ENCODE measurements at regions not wholly inside any gene's neighbourhood (a gene's known extent, or its start where the extent isn't known, plus 50 kb on each side); places are given as distances from the start of the nearest gene placed in this dataset.

DNA sequence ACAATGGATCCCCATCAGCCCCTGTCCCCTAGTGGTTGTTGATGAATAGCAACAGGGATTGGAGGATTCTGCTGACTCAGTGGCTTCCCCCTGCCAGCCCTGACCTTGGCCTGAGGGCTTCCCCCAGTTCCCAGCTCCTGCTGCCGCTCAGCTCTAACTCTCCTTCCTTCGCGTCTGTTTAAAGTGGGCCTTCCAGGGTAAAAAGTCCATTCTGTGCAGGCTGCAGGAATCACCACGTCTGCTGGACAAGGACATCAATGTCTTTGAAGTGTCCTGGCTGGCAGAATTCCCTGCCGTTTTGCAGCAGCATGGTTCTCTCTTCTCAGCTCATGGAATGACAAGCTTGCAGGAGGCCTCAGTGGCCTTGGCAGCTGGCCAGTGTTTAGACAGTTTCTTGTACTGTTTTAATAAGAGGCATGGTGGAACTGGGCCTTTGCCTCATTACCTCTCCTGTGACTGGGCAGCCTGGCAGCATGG lies 152.5 kb upstream of the STX18 start:
- H3K4me3 ChIP-seq (IDR thresholded peaks at IDR 0.05; ENCODE audit: insufficient read depth, low read depth, low read length) = no peak overlapping the region
- peaks cover 41% of the 10 kb centered on the region for H3K4me1 ChIP-seq (ENCODE audit: low read depth, poor library complexity, severe bottlenecking)
- no peak overlapping the region for H2AFZ ChIP-seq (ENCODE audit: low read depth)
- TF ChIP-seq, protein P1, sequence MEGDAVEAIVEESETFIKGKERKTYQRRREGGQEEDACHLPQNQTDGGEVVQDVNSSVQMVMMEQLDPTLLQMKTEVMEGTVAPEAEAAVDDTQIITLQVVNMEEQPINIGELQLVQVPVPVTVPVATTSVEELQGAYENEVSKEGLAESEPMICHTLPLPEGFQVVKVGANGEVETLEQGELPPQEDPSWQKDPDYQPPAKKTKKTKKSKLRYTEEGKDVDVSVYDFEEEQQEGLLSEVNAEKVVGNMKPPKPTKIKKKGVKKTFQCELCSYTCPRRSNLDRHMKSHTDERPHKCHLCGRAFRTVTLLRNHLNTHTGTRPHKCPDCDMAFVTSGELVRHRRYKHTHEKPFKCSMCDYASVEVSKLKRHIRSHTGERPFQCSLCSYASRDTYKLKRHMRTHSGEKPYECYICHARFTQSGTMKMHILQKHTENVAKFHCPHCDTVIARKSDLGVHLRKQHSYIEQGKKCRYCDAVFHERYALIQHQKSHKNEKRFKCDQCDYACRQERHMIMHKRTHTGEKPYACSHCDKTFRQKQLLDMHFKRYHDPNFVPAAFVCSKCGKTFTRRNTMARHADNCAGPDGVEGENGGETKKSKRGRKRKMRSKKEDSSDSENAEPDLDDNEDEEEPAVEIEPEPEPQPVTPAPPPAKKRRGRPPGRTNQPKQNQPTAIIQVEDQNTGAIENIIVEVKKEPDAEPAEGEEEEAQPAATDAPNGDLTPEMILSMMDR (conservative IDR thresholded peaks at IDR 0.05; ENCODE audit: low read depth, low read length) = no peak
- H3K27ac ChIP-seq = no peak overlapping the region
- no peaks in the 10 kb centered on the region for H3K79me2 ChIP-seq (ENCODE audit: insufficient read depth, low read depth)
- no peaks in the 10 kb centered on the region for H3K36me3 ChIP-seq (ENCODE audit: insufficient read depth)
- H3K4me2 ChIP-seq = no peak overlapping the region
- no peaks in the 10 kb centered on the region for H3K27me3 ChIP-seq (ENCODE audit: insufficient read depth, low read depth)
- no peaks in the 10 kb centered on the region for H4K20me1 ChIP-seq (ENCODE audit: insufficient read depth)
- no peak overlapping the region for H3K9ac ChIP-seq

DNA sequence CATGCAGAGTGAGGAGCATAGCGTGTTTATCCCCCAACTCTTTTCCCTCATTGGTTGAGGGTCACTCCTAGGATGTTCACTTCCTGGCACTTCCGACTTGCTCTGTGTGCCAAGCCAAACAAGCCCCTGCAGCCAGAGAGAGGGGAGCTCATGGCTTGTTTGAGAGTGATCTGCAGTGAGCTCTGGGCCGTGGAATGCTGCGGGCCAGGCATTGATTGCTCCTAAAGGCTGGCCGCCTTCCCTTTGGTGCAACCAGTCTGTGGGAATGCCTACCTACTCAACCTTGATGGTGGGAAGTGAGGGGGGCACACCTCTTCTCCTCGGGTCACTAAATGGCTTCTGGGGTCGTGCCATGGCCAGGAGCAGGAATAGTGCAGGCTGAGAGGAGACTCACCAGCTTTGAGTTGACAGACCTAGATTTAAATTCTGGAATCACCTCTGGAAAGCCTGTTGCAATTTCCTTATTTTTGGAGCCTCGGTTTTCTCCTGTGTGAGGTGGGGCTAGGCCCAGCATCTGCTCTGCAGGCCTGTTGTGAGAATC lies 152.0 kb upstream of the STX18 start:
- Histone ChIP-seq H2AFZ (ENCODE audit: low read depth) (no peak overlapping the region), H3K4me3 (IDR thresholded peaks at IDR 0.05; ENCODE audit: insufficient read depth, low read depth, low read length) (no peak overlapping the region), H3K27me3 (ENCODE audit: insufficient read depth, low read depth) (no peaks in the 10 kb centered on the region), H3K36me3 (ENCODE audit: insufficient read depth) (no peaks in the 10 kb centered on the region), H4K20me1 (ENCODE audit: insufficient read depth) (no peaks in the 10 kb centered on the region), H3K9ac (no peak overlapping the region), H3K4me1 (ENCODE audit: low read depth, poor library complexity, severe bottlenecking) (peaks cover 46% of the 10 kb centered on the region), H3K79me2 (ENCODE audit: insufficient read depth, low read depth) (no peaks in the 10 kb centered on the region), H3K27ac (no peak overlapping the region), H3K4me2 (peak overlapping the region; percentile 29; the same call in 1 of the 2 replicates)
- TF ChIP-seq, protein P1 (conservative IDR thresholded peaks at IDR 0.05; ENCODE audit: low read depth, low read length) = no peak

DNA sequence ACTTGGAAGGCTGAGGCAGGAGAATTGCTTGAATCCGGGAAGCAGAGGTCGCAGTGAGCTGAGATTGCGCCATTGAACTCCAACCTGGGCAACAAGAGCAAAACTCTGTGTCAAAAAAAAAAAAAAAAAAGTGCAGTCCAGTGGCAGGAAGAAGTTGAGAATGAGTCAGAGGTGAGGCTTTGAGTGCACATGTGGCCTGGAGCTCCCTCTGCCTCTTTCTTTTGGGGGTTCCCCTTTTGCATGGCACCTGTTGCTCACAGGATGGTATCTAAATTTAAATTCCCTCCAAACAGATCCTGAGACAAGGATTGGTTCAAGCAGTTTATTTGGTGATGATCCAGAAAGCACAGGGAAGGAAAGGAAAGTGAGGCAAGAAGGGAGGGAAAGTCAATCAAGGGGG lies 151.4 kb upstream of the STX18 start:
- no peak overlapping the region for H3K9ac ChIP-seq
- no peaks in the 10 kb centered on the region for H3K79me2 ChIP-seq (ENCODE audit: insufficient read depth, low read depth)
- H4K20me1 ChIP-seq (ENCODE audit: insufficient read depth) = no peaks in the 10 kb centered on the region
- H3K4me1 ChIP-seq (ENCODE audit: low read depth, poor library complexity, severe bottlenecking) = peaks cover 50% of the 10 kb centered on the region
- TF ChIP-seq, protein P1 (conservative IDR thresholded peaks at IDR 0.05; ENCODE audit: low read depth, low read length) = no peak
- no peak overlapping the region for H3K27ac ChIP-seq
- no peak overlapping the region for H2AFZ ChIP-seq (ENCODE audit: low read depth)
- no peaks in the 10 kb centered on the region for H3K27me3 ChIP-seq (ENCODE audit: insufficient read depth, low read depth)
- peak overlapping the region; percentile 29 for H3K4me2 ChIP-seq
- H3K36me3 ChIP-seq (ENCODE audit: insufficient read depth) = no peaks in the 10 kb centered on the region
- H3K4me3 ChIP-seq (IDR thresholded peaks at IDR 0.05; ENCODE audit: insufficient read depth, low read depth, low read length) = no peak overlapping the region

- Histone ChIP-seq H3K4me1 (ENCODE audit: low read depth, poor library complexity, severe bottlenecking) (peaks cover 54% of the 10 kb centered on the region), H4K20me1 (ENCODE audit: insufficient read depth) (no peaks in the 10 kb centered on the region), H3K9ac (no peak overlapping the region), H3K27me3 (ENCODE audit: insufficient read depth, low read depth) (no peaks in the 10 kb centered on the region), H3K36me3 (ENCODE audit: insufficient read depth) (no peaks in the 10 kb centered on the region), H3K4me3 (IDR thresholded peaks at IDR 0.05; ENCODE audit: insufficient read depth, low read depth, low read length) (no peak overlapping the region), H3K4me2 (no peak overlapping the region), H2AFZ (ENCODE audit: low read depth) (no peak overlapping the region), H3K27ac (no peak overlapping the region), H3K79me2 (ENCODE audit: insufficient read depth, low read depth) (no peaks in the 10 kb centered on the region)
- TF ChIP-seq, protein P1 (conservative IDR thresholded peaks at IDR 0.05; ENCODE audit: low read depth, low read length) = no peak
Observed at GRCh38 chr4:4690854-4691253, 149.0 kb upstream of the STX18 start.
